ENCODE measurements at regions not wholly inside any gene's neighbourhood (a gene's known extent, or its start where the extent isn't known, plus 50 kb on each side); places are given as distances from the start of the nearest gene placed in this dataset.

DNA sequence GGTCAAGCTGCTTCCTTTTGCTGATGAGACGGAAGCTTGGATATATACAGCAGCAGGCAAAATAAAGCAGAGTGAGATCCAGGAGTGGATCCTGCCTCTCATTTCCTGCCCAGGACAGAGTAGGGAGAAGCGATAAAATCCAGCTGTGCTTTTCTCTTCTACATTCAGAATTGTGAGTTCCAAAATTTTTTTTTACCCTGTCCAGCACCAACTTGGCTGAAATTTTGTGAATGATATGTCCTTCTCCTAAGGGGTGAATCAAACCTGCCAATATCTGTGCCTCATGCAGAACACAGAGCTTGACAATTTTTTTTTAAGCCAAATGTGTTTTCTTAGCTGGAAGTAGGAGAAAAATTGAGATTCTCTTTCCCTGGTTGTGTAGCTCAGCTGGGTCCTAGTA, 235.6 kb upstream of the CHD6 start:
- TF ChIP-seq, protein P1, sequence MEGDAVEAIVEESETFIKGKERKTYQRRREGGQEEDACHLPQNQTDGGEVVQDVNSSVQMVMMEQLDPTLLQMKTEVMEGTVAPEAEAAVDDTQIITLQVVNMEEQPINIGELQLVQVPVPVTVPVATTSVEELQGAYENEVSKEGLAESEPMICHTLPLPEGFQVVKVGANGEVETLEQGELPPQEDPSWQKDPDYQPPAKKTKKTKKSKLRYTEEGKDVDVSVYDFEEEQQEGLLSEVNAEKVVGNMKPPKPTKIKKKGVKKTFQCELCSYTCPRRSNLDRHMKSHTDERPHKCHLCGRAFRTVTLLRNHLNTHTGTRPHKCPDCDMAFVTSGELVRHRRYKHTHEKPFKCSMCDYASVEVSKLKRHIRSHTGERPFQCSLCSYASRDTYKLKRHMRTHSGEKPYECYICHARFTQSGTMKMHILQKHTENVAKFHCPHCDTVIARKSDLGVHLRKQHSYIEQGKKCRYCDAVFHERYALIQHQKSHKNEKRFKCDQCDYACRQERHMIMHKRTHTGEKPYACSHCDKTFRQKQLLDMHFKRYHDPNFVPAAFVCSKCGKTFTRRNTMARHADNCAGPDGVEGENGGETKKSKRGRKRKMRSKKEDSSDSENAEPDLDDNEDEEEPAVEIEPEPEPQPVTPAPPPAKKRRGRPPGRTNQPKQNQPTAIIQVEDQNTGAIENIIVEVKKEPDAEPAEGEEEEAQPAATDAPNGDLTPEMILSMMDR (optimal IDR thresholded peaks at IDR 0.05 in 1 of 3, IDR thresholded peaks at IDR 0.05 in 1 of 3, conservative IDR thresholded peaks at IDR 0.05 in 1 of 3; ENCODE audit: extremely low read depth in 1 of 3, insufficient read depth in 2 of 3, low read length in 3 of 3) = no peak
- no peak for TF ChIP-seq EZH2 (IDR thresholded peaks at IDR 0.05; ENCODE audit: low read length)
